Liver (tissue), 3 donors: ENCODE measurements at regions not wholly inside any gene's neighbourhood (a gene's known extent, or its start where the extent isn't known, plus 50 kb on each side); places are given as distances from the start of the nearest gene placed in this dataset.

Source experiments
- FOXA1 ChIP-seq: IDR thresholded peaks from 2 replicates; pipeline ENCODE4 v1.6.1; 2016; ENCODE audit warnings: antibody characterized with exemption
- GABPA ChIP-seq, 2 donors: IDR thresholded peaks in 1 of 2; conservative IDR thresholded peaks in 1 of 2; 2 replicates each; pipeline ENCODE4 v1.6.1; 2016; ENCODE audit warnings: antibody characterized with exemption in 2 of 2, mild to moderate bottlenecking in 1 of 2, moderate library complexity in 1 of 2
- HNF4A ChIP-seq, 2 donors: conservative IDR thresholded peaks; 2 replicates each; pipeline ENCODE4 v1.6.1; 2016; ENCODE audit warnings: antibody characterized with exemption in 2 of 2, mild to moderate bottlenecking in 2 of 2
- JUND ChIP-seq, 2 donors: IDR thresholded peaks; 2 replicates each; pipeline ENCODE4 v1.6.1; 2016; ENCODE audit warnings: antibody characterized with exemption in 2 of 2
- RAD21 ChIP-seq, 2 donors: IDR thresholded peaks; 2 replicates each; pipeline ENCODE4 v1.6.1; 2016; ENCODE audit warnings: antibody characterized with exemption in 2 of 2, mild to moderate bottlenecking in 2 of 2
- REST ChIP-seq: IDR thresholded peaks from 2 replicates; pipeline ENCODE4 v1.6.1; 2016; ENCODE audit warnings: antibody characterized with exemption, mild to moderate bottlenecking
- SP1 ChIP-seq: IDR thresholded peaks from 2 replicates; pipeline ENCODE4 v1.6.1; 2018; ENCODE audit warnings: antibody characterized with exemption, mild to moderate bottlenecking
- TAF1 ChIP-seq: conservative IDR thresholded peaks from 2 replicates; pipeline ENCODE4 v1.6.1; 2016; ENCODE audit warnings: antibody characterized with exemption, mild to moderate bottlenecking
- YY1 ChIP-seq: IDR thresholded peaks from 2 replicates; pipeline ENCODE4 v1.6.1; 2016; ENCODE audit warnings: antibody characterized with exemption, mild to moderate bottlenecking
- TF ChIP-seq, protein P1 (sequence below): fragments of 150-350 bp; IDR thresholded peaks from 2 replicates; pipeline ENCODE4 v1.5.1; 2017; ENCODE audit warnings: improper control_type of control experiment, low read depth, low read length; ENCODE audit not compliant: missing input control
- TF ChIP-seq, protein P2 (sequence below): IDR thresholded peaks from 2 replicates; pipeline ENCODE4 v1.6.1; 2016; ENCODE audit warnings: antibody characterized with exemption
- donor health status: healthy.
- donor health status: healthy.

DNA sequence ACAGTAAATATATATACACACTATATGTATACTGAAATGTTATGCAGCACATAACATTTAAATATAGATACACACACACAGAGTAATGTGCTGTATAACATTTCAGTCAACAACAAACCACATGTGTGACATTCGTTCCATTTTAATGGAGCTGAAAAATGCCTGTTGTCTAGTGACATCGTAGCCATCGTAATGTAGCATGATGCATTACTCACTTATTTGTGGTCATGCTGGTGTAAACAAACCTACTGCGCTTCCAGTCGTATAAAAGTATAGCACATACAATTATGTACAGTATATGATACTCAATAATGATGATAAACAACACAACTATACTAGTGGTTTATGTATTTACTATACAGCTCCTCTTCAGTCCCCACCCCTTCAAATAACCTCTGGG, 119.0 kb upstream of the SLC38A4 start:
- TF ChIP-seq, protein P1, sequence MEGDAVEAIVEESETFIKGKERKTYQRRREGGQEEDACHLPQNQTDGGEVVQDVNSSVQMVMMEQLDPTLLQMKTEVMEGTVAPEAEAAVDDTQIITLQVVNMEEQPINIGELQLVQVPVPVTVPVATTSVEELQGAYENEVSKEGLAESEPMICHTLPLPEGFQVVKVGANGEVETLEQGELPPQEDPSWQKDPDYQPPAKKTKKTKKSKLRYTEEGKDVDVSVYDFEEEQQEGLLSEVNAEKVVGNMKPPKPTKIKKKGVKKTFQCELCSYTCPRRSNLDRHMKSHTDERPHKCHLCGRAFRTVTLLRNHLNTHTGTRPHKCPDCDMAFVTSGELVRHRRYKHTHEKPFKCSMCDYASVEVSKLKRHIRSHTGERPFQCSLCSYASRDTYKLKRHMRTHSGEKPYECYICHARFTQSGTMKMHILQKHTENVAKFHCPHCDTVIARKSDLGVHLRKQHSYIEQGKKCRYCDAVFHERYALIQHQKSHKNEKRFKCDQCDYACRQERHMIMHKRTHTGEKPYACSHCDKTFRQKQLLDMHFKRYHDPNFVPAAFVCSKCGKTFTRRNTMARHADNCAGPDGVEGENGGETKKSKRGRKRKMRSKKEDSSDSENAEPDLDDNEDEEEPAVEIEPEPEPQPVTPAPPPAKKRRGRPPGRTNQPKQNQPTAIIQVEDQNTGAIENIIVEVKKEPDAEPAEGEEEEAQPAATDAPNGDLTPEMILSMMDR: no peak
- TF ChIP-seq FOXA1 (no peak), YY1 (no peak), RAD21 (IDR thresholded peaks at IDR 0.05) (no peak), GABPA (IDR thresholded peaks at IDR 0.05 in 1 of 2, conservative IDR thresholded peaks at IDR 0.05 in 1 of 2) (no peak), JUND (IDR thresholded peaks at IDR 0.05) (no peak), SP1 (no peak), TAF1 (no peak), REST (no peak), HNF4A (conservative IDR thresholded peaks at IDR 0.05) (no peak)
- TF ChIP-seq, protein P2, sequence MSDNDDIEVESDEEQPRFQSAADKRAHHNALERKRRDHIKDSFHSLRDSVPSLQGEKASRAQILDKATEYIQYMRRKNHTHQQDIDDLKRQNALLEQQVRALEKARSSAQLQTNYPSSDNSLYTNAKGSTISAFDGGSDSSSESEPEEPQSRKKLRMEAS: no peak
